Left ventricle myocardium inferior (tissue), 1 donor: ENCODE measurements at regions not wholly inside any gene's neighbourhood (a gene's known extent, or its start where the extent isn't known, plus 50 kb on each side); places are given as distances from the start of the nearest gene placed in this dataset.

Experiments used
- DNase-seq: peaks from one replicate; pipeline ENCODE4 v3.0.0-alpha.2; 2020
- H3K27ac ChIP-seq: fragments of 200-600 bp; replicated peaks from 2 replicates; pipeline ENCODE4 v1.8.0; 2021
- H3K27me3 ChIP-seq: fragments of 200-600 bp; 2 replicates; pipeline ENCODE4 v1.8.0; 2021; ENCODE audit warnings: low read depth
- H3K36me3 ChIP-seq: fragments of 200-600 bp; 2 replicates; pipeline ENCODE4 v1.8.0; 2021
- H3K4me1 ChIP-seq: fragments of 200-600 bp; 2 replicates; pipeline ENCODE4 v1.8.0; 2021
- H3K4me3 ChIP-seq: fragments of 200-600 bp; 2 replicates; pipeline ENCODE4 v1.8.0; 2021; ENCODE audit warnings: mild to moderate bottlenecking, moderate library complexity
- H3K9me3 ChIP-seq: fragments of 200-600 bp; replicated peaks from 2 replicates; pipeline ENCODE4 v1.8.0; 2021
- CTCF ChIP-seq: fragments of 200-600 bp; IDR thresholded peaks from 2 replicates; pipeline ENCODE4 v1.8.0; 2021; ENCODE audit warnings: antibody characterized with exemption, mild to moderate bottlenecking, borderline replicate concordance
- intact Hi-C: fragments of 100-400 bp; cut with micrococcal nuclease; formaldehyde crosslinking; loops from one replicate; pipeline ENCODE4 v1.11.0; 2022
- donor health status: DM: no; HTN: yes; CAD: no; lungs with severe emphysema.

GRCh38 chr4:34767407-34767806, 1476.9 kb downstream of the ARAP2 start:
- Histone ChIP-seq H3K4me1 (no peaks in the 10 kb centered on the region), H3K27me3 (no peaks in the 10 kb centered on the region), H3K27ac (no peak overlapping the region), H3K9me3 (no peaks in the 10 kb centered on the region), H3K36me3 (no peaks in the 10 kb centered on the region), H3K4me3 (no peak overlapping the region)
- intact Hi-C loops, result no loop called here
- DNase-seq, result no peak
- TF ChIP-seq CTCF, result no peak

- H3K4me3 ChIP-seq, result no peak overlapping the region
- intact Hi-C loops, result no loop called here
- no peak for DNase-seq
- no peaks in the 10 kb centered on the region for H3K9me3 ChIP-seq
- no peak for TF ChIP-seq CTCF
- H3K27ac ChIP-seq, result no peak overlapping the region
- H3K36me3 ChIP-seq, result no peaks in the 10 kb centered on the region
- no peaks in the 10 kb centered on the region for H3K4me1 ChIP-seq
- no peaks in the 10 kb centered on the region for H3K27me3 ChIP-seq
Measured at GRCh38 chr4:34771632-34772031, 1472.7 kb downstream of the ARAP2 start.

- peaks cover 8% of the 10 kb centered on the region for H3K9me3 ChIP-seq
- no peak for DNase-seq
- no peaks in the 10 kb centered on the region for H3K36me3 ChIP-seq
- no peaks in the 10 kb centered on the region for H3K4me1 ChIP-seq
- intact Hi-C loops, result no loop called here
- no peak overlapping the region for H3K4me3 ChIP-seq
- H3K27ac ChIP-seq, result no peak overlapping the region
- TF ChIP-seq CTCF, result no peak
- no peaks in the 10 kb centered on the region for H3K27me3 ChIP-seq
Measured at GRCh38 chr4:34790131-34790530, 1454.2 kb downstream of the ARAP2 start.

- DNase-seq, result no peak
- no peak overlapping the region for H3K4me3 ChIP-seq
- no peaks in the 10 kb centered on the region for H3K36me3 ChIP-seq
- intact Hi-C loops, result no loop called here
- H3K9me3 ChIP-seq, result peaks cover 8% of the 10 kb centered on the region
- TF ChIP-seq CTCF, result no peak
- no peaks in the 10 kb centered on the region for H3K27me3 ChIP-seq
- H3K27ac ChIP-seq, result no peak overlapping the region
- no peaks in the 10 kb centered on the region for H3K4me1 ChIP-seq
Measured at GRCh38 chr4:34791209-34791608, 1453.1 kb downstream of the ARAP2 start.

GRCh38 chr4:34800953-34801352, 1443.4 kb downstream of the ARAP2 start:
- Histone ChIP-seq H3K27me3 (no peaks in the 10 kb centered on the region), H3K27ac (no peak overlapping the region), H3K36me3 (no peaks in the 10 kb centered on the region), H3K9me3 (no peaks in the 10 kb centered on the region), H3K4me3 (no peak overlapping the region), H3K4me1 (no peaks in the 10 kb centered on the region)
- DNase-seq, result no peak
- intact Hi-C loops, result no loop called here
- TF ChIP-seq CTCF, result no peak

GRCh38 chr4:34814266-34814665, 1430.0 kb downstream of the ARAP2 start:
- TF ChIP-seq CTCF, result no peak
- H3K27me3 ChIP-seq, result no peaks in the 10 kb centered on the region
- intact Hi-C loops, result no loop called here

More at GRCh38 chr4:34814266-34814665, 1430.0 kb downstream of the ARAP2 start:
- Histone ChIP-seq H3K36me3 (no peaks in the 10 kb centered on the region), H3K9me3 (no peaks in the 10 kb centered on the region), H3K27ac (no peak overlapping the region), H3K4me1 (no peaks in the 10 kb centered on the region), H3K4me3 (no peak overlapping the region)
- DNase-seq, result no peak
